ENCODE measurements at regions not wholly inside any gene's neighbourhood (a gene's known extent, or its start where the extent isn't known, plus 50 kb on each side); places are given as distances from the start of the nearest gene placed in this dataset.

DNA sequence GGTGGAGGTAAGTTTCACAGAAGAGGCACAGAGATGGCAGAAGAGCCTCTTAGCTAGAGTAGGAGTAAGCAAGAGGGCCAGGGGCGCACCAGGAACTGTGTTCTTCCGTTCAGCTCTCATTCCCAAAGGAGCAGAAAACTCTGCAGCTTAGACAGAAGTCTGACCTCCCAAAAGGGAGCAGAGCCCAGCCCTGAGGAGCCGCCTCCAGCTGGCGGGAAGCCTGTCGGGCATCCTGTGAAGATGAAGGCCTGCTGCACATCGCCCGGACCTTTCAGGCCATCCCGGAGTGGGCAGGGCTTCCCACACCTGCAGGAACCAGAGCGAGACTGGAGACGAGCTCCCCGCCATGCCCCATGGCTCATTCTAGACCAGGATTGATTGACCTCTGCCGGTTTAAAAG is 1102.8 kb downstream of the BRD1 start:
- TF ChIP-seq POLR2A (IDR thresholded peaks at IDR 0.05) = no peak
- TF ChIP-seq, protein P1, sequence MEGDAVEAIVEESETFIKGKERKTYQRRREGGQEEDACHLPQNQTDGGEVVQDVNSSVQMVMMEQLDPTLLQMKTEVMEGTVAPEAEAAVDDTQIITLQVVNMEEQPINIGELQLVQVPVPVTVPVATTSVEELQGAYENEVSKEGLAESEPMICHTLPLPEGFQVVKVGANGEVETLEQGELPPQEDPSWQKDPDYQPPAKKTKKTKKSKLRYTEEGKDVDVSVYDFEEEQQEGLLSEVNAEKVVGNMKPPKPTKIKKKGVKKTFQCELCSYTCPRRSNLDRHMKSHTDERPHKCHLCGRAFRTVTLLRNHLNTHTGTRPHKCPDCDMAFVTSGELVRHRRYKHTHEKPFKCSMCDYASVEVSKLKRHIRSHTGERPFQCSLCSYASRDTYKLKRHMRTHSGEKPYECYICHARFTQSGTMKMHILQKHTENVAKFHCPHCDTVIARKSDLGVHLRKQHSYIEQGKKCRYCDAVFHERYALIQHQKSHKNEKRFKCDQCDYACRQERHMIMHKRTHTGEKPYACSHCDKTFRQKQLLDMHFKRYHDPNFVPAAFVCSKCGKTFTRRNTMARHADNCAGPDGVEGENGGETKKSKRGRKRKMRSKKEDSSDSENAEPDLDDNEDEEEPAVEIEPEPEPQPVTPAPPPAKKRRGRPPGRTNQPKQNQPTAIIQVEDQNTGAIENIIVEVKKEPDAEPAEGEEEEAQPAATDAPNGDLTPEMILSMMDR (IDR thresholded peaks at IDR 0.05) = no peak
- no peak overlapping the region for H3K4me3 ChIP-seq
- intact Hi-C loops (cut with DNase I) = no loop called here
- peaks cover 0 to 26% (median 14%) of the 10 kb centered on the region in 12 donors for H3K9me3 ChIP-seq
- ATAC-seq = no peak
- no peaks in the 10 kb centered on the region for H3K4me1 ChIP-seq
- peak in 2 of 5 donors; percentile 2 to 24 for DNase-seq
- no peaks in the 10 kb centered on the region for H3K27me3 ChIP-seq
- H3K36me3 ChIP-seq = no peaks in the 10 kb centered on the region
- WGBS, 4 donors = 71 to 81% (median 74%) methylated on average over 12 of the region's 12 CpGs
- H3K27ac ChIP-seq = no peak overlapping the region

DNA sequence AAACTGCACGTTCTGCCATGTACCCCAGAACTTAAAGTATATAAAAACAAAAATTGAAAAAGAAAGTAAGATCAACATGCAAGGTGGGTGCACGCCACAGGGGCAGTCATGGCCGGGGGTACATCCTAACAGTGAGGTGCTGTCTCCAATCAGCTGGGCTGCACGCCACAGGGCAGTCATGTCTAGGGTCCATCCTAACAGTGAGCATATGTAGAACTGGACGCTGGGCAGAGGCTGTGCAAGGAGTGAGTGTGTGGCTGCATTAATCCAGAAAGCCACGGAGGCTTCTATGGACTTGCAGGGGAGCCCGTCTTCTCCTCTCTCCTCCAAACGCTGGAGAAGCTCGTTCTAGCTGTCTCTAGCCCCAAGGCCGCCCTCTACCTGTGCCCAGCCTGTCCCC is 1105.0 kb downstream of the BRD1 start:
- WGBS, 4 donors = 82 to 95% (median 87%) methylated on average over 10 of the region's 10 CpGs
- Histone ChIP-seq H3K9me3 (peaks cover 0 to 20% (median 10%) of the 10 kb centered on the region in 12 donors), H3K4me3 (no peak overlapping the region), H3K4me1 (no peaks in the 10 kb centered on the region), H3K27ac (no peak overlapping the region), H3K27me3 (no peaks in the 10 kb centered on the region), H3K36me3 (no peaks in the 10 kb centered on the region)
- intact Hi-C loops (cut with DNase I) = no loop called here
- ATAC-seq (no peak), DNase-seq (peak in 2 of 5 donors; percentile 18 to 19)
- TF ChIP-seq, protein P1 (IDR thresholded peaks at IDR 0.05) = no peak
- no peak for TF ChIP-seq POLR2A (IDR thresholded peaks at IDR 0.05)

DNA sequence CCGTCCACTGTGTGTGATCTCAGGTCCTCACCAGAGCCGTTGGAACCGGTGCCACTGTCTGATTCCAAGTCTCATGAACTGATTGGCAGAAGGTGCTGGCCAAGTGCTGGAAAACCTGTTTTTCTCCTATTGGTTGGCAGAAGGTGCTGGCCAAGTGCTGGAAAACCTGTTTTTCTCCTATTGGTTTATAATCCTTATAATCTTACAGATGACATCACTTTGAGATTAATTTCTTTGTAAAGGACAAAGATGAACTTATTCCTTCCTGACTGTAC is 1106.3 kb downstream of the BRD1 start:
- no peaks in the 10 kb centered on the region for H3K36me3 ChIP-seq
- H3K4me1 ChIP-seq = no peaks in the 10 kb centered on the region
- peaks cover 0 to 9% (median 0%) of the 10 kb centered on the region in 12 donors for H3K9me3 ChIP-seq
- intact Hi-C loops (cut with DNase I) = no loop called here
- no peak overlapping the region for H3K27ac ChIP-seq
- WGBS, 4 donors = 77 to 84% (median 82%) methylated on average over 3 of the region's 3 CpGs
- H3K27me3 ChIP-seq = no peaks in the 10 kb centered on the region
- no peak overlapping the region for H3K4me3 ChIP-seq
- DNase-seq = no peak
- TF ChIP-seq POLR2A (IDR thresholded peaks at IDR 0.05) = no peak
- TF ChIP-seq, protein P1 (IDR thresholded peaks at IDR 0.05) = no peak
- no peak for ATAC-seq

DNA sequence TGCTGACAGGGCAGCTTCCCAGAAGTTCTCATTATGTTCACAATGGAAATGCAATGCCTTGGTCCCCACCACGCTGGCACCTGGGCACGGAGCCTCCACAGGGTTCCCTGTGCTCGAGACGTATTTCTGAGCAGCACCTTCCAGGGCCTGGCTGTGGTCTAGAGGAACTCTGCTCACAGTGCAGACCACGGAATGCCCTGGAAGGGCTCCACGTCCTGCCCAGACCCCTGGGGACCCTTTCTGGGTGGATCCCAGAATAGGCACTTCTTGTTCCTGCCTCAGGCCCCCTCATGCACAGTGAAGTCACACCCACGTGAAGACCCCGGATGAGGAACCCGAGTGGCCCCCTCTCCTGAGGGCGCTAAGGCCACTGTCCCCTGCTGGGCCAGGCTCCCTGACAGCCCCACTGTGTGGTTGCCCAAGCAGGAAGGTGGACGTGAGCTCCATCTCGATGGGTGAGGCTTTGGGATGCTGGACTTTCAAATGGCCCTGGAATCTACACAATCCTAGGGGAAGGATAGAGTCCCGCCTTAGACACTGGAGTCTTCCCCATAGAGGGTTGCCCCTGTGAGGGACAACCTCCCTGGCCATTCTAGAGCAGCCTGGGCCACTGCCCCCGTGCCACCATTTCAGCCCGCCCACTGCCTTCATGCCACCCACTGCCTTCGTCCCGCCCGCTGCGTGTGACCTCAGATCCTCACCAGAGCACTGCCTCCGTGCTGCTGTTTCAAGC is 1106.8 kb downstream of the BRD1 start:
- intact Hi-C loops (cut with DNase I) = no loop called here
- 77 to 85% (median 81%) methylated on average over 15 to 20 of the region's 20 CpGs for WGBS, 4 donors
- DNase-seq = peak in 1 of 5 donors; percentile 45
- H3K4me1 ChIP-seq = no peaks in the 10 kb centered on the region
- no peak overlapping the region for H3K4me3 ChIP-seq
- no peak overlapping the region for H3K27ac ChIP-seq
- peaks cover 0 to 9% (median 0%) of the 10 kb centered on the region in 12 donors for H3K9me3 ChIP-seq
- no peaks in the 10 kb centered on the region for H3K27me3 ChIP-seq
- no peak for ATAC-seq
- no peak for TF ChIP-seq POLR2A (IDR thresholded peaks at IDR 0.05)
- TF ChIP-seq, protein P1 (IDR thresholded peaks at IDR 0.05) = no peak
- H3K36me3 ChIP-seq = no peaks in the 10 kb centered on the region

Measured in heart left ventricle (tissue), 16 donors.